HG02642 (cell line): ENCODE measurements at regions not wholly inside any gene's neighbourhood (a gene's known extent, or its start where the extent isn't known, plus 50 kb on each side); places are given as distances from the start of the nearest gene placed in this dataset.

Experiments
- ATAC-seq: cut with Tn5 transposase; IDR thresholded peaks from one replicate; pipeline ENCODE4 v1.9.1; 2021; ENCODE audit warnings: mild to moderate bottlenecking; ENCODE audit not compliant: unreplicated experiment, poor library complexity

DNA sequence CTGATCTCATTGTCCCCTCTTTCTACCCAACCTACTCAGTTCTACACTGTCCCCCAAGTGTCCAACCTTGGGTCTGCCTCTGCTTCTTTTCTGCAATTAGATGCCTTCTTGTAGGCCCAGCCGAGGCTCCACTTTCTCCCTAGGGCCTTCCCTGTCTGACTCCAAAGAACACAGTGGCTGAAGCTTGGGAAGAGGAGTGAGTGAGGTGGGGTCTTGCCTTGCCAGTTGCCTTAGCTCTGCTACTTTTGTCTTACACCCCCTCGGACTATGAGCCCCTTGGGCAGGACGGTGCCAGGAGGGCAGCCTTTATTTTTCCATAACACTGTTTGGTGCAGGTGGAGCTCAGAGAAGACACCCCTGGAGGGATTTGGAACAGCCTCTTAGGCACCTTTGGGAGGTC is 345.1 kb downstream of the CYP26B1 start:
- ATAC-seq, result no peak

DNA sequence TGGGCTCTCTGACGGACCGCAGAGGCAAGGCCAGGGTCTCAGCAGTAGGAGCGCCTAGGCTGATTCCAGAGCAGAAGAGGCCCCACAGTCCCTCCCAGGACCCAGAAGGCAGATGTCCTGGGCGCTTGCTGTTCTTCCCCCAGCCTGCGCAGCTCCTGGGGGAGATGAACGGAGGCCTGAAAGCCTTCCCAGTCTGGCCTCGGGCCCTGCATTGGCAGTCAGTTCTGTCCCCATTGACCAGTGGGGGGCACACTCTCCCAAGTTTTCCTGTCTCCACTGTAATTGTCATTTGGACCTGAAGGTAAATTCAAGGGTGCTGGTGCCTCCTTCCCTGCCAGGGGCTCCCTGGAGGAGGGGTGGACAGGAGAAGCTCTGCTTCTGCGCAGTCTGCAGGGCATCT is 345.7 kb downstream of the CYP26B1 start:
- ATAC-seq, result no peak

- ATAC-seq, result no peak
These were observed 346.1 kb downstream of the CYP26B1 start for GRCh38 chr2:71801556-71801955.

DNA sequence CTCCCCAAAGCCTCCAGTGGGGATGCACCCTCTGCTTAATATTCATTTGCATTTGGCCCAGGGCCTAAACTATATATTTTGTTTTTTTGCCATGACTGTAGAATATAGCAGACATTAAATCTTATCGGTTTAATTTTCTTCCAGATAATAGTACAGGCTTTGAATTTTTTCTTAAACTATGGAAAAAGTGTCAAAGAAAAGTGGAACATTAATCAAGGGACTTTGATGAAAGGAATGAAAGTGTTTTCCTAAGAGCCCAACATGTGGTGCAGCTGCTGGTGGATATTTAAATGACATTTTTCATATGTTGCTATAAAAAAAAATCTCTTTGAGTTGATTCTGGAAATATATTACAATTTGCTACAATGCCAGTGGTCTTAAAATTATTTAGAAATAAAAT is 346.8 kb downstream of the CYP26B1 start:
- ATAC-seq, result no peak

GRCh38 chr2:71800106-71800809 is 346.9 kb downstream of the DYSF start:
- no peak for ATAC-seq

DNA sequence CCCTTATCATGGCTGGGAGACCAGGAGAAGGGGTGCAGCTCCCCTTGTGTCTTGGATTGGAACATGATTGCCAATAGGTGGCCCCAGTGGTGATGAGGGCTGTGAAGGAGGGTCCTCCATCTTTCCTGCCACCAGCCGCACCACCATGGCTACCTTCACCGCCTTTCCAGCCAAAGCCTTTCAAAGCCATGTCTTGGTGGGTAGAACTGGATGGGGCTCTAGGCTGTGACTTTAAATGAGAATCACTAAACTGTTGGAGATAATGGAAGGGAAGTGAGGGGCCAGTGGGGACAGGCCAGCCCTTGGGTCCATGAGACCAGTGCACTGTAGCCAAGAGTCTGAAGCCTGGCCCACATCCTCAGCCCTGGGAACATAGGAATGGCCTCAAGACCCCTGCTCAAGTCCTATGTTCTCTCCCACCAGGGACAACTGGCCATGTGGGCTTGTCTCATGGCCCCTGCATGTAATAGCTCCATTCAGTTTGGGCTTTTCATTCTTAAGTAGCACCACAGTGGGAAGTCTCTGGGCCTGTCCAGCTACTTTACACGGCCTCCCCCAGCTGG is 345.7 kb downstream of the DYSF start:
- no peak for ATAC-seq

- ATAC-seq, result peak; percentile 59
These were observed 345.1 kb downstream of the DYSF start for GRCh38 chr2:71798266-71799012.

GRCh38 chr2:71797035-71797810 is 343.9 kb downstream of the DYSF start:
- no peak for ATAC-seq

GRCh38 chr2:71796174-71796593 is 342.8 kb downstream of the DYSF start:
- no peak for ATAC-seq

DNA sequence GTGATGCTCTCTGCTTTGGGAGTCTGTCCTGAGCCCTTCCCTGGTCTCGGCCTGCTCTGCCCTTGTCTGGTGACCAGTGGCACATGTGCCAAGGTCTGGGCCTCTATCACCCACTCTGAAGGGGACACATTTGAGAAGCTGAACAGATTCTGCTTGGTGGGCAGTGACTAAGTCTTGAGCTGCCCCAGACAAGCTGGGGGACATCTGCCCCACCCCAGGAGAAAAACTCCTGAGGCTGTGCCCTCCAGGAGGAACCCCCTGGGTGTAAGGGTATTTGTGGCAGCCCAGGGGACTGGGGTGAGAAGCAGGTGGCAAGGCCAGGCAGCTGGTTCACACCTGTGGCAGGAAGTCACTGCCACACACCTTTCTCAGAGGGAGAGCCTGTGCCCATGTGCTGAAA is 342.1 kb downstream of the DYSF start:
- no peak for ATAC-seq

DNA sequence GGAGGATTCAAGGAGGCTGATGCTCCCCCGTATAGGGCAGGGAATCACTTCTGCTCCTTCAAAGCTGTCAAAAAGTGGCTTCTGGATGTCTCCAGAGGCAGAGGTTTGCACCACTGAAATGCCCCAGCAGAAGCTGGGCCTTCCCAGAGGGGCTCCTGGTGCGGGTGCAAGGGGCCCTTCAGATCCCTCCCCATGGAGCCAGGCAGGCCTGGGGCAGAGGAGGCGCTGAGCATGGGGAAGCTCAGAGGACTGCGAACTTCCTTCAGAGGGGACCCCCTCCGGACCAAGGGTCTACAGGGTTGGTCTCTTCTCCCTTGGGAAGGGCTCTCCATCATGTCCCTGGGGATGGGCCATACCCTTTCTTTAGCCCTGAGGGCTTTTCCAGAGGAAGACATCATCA is 341.2 kb downstream of the DYSF start:
- ATAC-seq, result no peak

GRCh38 chr2:71793926-71794325 is 340.6 kb downstream of the DYSF start:
- ATAC-seq, result no peak

GRCh38 chr2:71792926-71793761 is 339.8 kb downstream of the DYSF start:
- no peak for ATAC-seq

- no peak for ATAC-seq
These were observed 338.3 kb downstream of the DYSF start for GRCh38 chr2:71791501-71792135.

DNA sequence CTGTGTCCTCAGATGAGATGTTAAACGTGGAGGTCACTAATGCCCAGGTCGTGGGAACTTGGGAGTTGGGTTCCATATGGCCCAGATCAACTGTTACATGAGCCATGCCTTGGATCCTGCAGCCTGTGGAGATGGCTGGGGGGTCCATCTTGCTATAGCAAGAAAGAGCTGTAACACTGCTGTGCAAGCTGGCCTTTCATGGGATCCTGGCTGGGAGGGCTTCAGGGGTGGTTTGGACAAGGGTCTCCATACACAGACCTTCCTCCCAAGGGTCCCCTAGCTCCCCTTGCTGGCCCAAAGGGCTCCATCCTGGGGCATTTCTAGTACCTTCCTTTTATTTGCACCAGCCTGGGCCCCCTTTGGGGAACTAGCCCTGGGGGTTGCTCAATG is 337.7 kb downstream of the DYSF start:
- ATAC-seq, result no peak

DNA sequence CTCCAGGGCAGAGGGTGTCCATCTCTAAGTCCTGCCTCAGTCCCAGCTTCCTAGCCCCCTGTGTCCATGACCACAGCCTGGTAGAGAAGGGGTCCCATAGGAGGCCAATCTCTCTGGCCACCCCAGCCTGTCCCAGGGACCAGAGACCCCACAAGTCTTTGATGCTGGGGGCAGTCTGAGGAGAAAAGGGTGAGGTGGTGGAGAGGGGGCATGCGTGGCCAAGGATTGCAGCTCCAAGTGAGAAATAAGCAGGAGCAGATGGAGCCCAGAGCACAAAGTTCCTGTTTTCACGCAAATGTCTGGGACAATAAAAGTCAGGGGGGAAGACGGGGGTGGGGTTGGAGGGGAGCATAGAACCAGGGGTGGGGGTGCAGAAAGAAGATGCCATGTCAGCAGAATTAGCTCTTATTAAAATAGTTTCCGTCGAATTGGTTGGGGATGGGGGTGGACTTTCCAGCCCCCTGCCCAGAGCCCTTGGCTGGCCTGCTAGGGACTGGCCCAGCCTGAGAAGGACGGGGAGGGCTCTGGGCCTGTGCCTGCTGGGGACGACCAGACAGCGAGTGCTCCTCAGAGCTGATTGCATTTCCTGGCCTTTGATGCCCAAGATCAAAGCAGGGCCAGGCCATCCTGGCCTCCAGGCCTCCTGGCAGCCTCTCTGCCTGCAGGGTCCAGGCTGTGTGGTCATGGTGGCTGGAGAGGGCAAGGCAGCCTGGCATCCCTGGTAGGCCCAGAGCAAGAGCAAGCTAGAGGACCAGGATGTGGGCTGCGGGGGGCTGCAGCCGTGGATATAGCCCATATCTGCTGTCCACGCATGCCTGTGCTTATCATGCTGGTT is 337.1 kb downstream of the DYSF start:
- ATAC-seq, result no peak

DNA sequence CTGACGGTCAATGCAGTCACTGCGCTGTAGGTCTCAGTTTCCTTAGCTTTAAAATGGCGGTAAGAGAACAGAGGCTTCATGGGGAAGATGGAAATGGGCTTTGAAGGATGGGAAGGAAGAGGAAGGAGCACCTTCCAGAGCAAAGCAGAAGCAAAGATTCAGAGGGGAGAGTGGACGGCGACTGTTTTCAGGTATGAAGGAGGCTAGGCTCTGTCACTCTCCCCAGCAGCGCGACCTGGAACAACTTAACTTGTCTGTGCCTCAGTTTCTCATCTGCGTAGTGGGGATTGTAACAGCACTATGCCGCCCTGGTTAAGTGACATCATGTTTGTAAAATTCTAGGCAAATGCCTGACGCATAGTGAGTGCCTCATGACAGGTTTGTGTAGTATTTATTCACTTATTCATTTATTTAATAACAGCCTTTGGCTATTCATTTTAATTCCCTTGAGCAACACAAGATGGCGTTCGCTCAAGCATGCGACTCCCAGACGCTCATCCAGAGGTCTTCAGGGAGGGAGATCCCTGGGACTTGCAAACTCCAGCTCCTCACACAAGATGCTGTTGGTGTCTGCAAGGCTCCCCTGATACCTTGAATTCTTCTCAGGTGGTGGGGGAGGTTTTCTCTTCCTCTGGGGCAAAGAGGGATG is 336.3 kb downstream of the DYSF start:
- no peak for ATAC-seq

DNA sequence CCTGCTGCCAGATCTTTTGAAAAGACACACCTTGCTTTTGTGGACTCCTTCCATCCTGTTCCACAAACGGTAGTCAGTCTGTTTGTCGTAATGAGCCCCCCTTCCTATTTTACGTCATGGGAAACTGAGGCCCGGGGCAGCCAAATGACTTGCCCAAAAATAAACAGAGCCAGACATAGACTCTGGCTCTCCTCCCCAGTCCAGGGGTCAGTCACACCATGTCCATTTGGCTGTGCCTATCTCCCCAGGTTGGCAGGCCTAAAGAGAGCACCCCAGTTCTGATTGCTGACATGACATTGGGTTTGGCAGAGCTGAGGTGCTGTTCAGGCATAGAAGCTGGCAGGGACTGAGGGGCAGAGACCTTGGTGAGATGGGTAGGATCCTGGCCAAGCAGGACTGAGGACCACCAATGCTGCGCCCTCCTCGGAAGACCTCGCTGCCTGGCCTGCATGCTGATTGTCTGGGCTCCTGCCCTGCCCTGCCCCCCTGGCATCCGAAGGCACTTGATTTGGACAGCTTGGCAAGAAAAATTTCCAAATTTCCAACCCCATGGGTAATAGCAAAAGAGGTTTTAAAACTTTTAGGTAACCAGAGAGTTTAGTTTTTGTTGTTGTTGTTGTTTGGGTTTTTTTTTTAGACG is 335.4 kb downstream of the DYSF start:
- no peak for ATAC-seq
